ENCODE measurements at regions not wholly inside any gene's neighbourhood (a gene's known extent, or its start where the extent isn't known, plus 50 kb on each side); places are given as distances from the start of the nearest gene placed in this dataset.

DNA sequence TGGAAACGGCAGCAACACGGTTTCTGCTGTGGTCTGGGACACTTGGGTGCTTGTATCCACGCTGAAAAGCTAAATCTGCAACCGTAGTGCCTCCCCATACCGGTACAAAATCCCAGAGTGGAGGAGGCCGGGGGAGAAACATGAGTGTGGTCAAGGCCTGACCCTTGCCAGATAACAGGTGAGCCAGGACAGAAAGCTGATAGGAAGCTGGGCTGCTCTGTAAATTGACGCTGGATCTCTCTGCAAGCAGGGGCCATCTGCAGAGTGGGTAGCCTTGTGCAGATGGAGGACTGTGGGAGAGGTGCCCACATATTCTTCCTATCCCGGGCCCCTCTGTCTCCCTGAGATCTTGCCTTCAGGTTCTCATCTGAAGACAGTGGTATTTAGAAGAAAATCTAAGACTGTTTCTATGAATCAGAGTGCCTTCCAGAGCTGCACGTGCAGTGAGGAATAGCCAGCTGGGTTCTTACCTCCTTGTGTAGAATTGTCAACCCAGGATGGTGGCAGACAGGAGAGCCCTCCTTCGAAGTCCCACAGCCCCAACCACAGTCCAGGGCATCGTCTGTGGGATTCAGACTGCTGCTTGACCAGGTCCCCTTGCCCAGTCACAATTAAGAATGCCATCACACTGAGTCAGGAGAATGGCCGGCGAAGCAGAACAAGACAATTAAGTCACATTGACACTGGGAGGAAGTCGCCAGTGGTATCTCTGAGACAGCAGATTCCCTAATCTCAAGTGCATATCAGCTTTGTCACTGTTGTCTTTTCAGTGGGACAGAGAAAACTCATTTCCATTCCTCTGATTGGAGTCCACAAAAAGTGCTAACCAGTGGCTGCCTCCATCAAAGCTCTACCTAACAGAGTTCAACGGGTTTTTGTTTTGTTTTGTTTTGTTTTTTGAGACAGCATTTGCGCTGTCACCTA, 100.0 kb upstream of the RIPOR2 start:
- DNase-seq (ENCODE audit: low read depth), result no peak
- no peak overlapping the region for H3K4me3 ChIP-seq (replicated peaks; ENCODE audit: low read depth, low read length)
- no peak for TF ChIP-seq CTCF (IDR thresholded peaks at IDR 0.05; ENCODE audit: low read length, missing control alignments)

GRCh38 chr6:25036461-25036860, 100.7 kb upstream of the RIPOR2 start:
- H3K4me3 ChIP-seq (replicated peaks; ENCODE audit: low read depth, low read length), result no peak overlapping the region
- no peak for TF ChIP-seq CTCF (IDR thresholded peaks at IDR 0.05; ENCODE audit: low read length, missing control alignments)
- DNase-seq (ENCODE audit: low read depth), result no peak

GRCh38 chr6:25038300-25038699, 102.5 kb upstream of the RIPOR2 start:
- no peak for DNase-seq (ENCODE audit: low read depth)
- TF ChIP-seq CTCF (IDR thresholded peaks at IDR 0.05; ENCODE audit: low read length, missing control alignments), result no peak
- H3K4me3 ChIP-seq (replicated peaks; ENCODE audit: low read depth, low read length), result no peak overlapping the region

DNA sequence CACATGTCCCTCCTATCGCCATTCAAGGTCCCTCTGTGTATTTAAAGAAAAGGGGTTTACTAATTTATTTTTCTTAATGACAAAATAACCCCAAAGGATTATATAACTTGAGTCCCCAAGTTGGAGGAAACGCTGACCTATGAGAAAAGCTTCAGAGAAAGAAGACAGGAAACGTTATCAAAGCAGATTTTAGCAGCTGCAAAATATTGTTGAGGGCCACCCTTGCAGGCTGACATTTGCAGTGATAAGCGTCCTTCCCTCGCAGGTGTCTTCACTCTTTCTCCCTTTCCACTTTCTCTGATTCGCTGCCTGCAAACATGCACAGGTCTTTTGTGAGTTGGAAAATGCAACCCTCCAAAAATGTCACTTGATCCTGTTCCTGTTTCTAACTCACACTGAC, 103.2 kb upstream of the RIPOR2 start:
- DNase-seq (ENCODE audit: low read depth), result no peak
- no peak for TF ChIP-seq CTCF (IDR thresholded peaks at IDR 0.05; ENCODE audit: low read length, missing control alignments)
- H3K4me3 ChIP-seq (replicated peaks; ENCODE audit: low read depth, low read length), result no peak overlapping the region

- no peak for DNase-seq (ENCODE audit: low read depth)
- H3K4me3 ChIP-seq (replicated peaks; ENCODE audit: low read depth, low read length), result no peak overlapping the region
- no peak for TF ChIP-seq CTCF (IDR thresholded peaks at IDR 0.05; ENCODE audit: low read length, missing control alignments)
Observed at GRCh38 chr6:25041485-25042035, 105.8 kb upstream of the RIPOR2 start.

GRCh38 chr6:25042036-25042521, 106.3 kb upstream of the RIPOR2 start:
- H3K4me3 ChIP-seq (replicated peaks; ENCODE audit: low read depth, low read length), result no peak overlapping the region
- no peak for DNase-seq (ENCODE audit: low read depth)
- TF ChIP-seq CTCF (IDR thresholded peaks at IDR 0.05; ENCODE audit: low read length, missing control alignments), result no peak
